Adrenal gland (tissue), 5 donors: ENCODE measurements at regions not wholly inside any gene's neighbourhood (a gene's known extent, or its start where the extent isn't known, plus 50 kb on each side); places are given as distances from the start of the nearest gene placed in this dataset.

Source experiments
- POLR2A ChIP-seq, 2 donors: fragments of 450-650 bp; IDR thresholded peaks; one replicate each; pipeline ENCODE4 v1.6.1; 2017; ENCODE audit warnings: antibody characterized with exemption in 2 of 2, mild to moderate bottlenecking in 2 of 2, moderate library complexity in 1 of 2
- TF ChIP-seq, protein P1 (sequence below), 6 experiments: fragments of 450-650 bp in 4 of 6; fragments of 200-600 bp in 2 of 6; sonication (generic) in 1 of 6; IDR thresholded peaks; 1 replicate in 5 of 6; 2 replicates in 1 of 6; pipeline versions ENCODE4 v1.5.1 to v1.8.0; 2016 to 2021; ENCODE audit warnings: antibody characterized with exemption in 6 of 6, mild to moderate bottlenecking in 2 of 6, moderate library complexity in 1 of 6
- donor health status: DM: no; HTN: no; CAD: no.

- no peak for TF ChIP-seq POLR2A (IDR thresholded peaks at IDR 0.05)
- TF ChIP-seq, protein P1, sequence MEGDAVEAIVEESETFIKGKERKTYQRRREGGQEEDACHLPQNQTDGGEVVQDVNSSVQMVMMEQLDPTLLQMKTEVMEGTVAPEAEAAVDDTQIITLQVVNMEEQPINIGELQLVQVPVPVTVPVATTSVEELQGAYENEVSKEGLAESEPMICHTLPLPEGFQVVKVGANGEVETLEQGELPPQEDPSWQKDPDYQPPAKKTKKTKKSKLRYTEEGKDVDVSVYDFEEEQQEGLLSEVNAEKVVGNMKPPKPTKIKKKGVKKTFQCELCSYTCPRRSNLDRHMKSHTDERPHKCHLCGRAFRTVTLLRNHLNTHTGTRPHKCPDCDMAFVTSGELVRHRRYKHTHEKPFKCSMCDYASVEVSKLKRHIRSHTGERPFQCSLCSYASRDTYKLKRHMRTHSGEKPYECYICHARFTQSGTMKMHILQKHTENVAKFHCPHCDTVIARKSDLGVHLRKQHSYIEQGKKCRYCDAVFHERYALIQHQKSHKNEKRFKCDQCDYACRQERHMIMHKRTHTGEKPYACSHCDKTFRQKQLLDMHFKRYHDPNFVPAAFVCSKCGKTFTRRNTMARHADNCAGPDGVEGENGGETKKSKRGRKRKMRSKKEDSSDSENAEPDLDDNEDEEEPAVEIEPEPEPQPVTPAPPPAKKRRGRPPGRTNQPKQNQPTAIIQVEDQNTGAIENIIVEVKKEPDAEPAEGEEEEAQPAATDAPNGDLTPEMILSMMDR (IDR thresholded peaks at IDR 0.05) = no peak
Measured at GRCh38 chr7:130946114-130946513, 212.1 kb upstream of the KLF14 start.
